ENCODE measurements at regions not wholly inside any gene's neighbourhood (a gene's known extent, or its start where the extent isn't known, plus 50 kb on each side); places are given as distances from the start of the nearest gene placed in this dataset.

- Histone ChIP-seq H3K27ac (no peak overlapping the region), H3K4me3 (no peak overlapping the region), H3K9me3 (ENCODE audit: low read depth, low read length) (no peaks in the 10 kb centered on the region), H3K9ac (ENCODE audit: insufficient read length) (no peak overlapping the region), H3K36me3 (ENCODE audit: insufficient read depth, low read length) (no peaks in the 10 kb centered on the region)
- DNase-seq (ENCODE audit: low read depth, low spot score), result no peak
- no peak for TF ChIP-seq EZH2 (IDR thresholded peaks at IDR 0.05)
- no peak for TF ChIP-seq FOXP2 (optimal IDR thresholded peaks at IDR 0.05; ENCODE audit: control extremely low read depth, extremely low read length, insufficient read depth)
- TF ChIP-seq POLR2AphosphoS5 (IDR thresholded peaks at IDR 0.05; ENCODE audit: borderline replicate concordance, low read depth, low read length), result no peak
Observed at GRCh38 chr19:33921165-33921564, 124.5 kb downstream of the KCTD15 start.

DNA sequence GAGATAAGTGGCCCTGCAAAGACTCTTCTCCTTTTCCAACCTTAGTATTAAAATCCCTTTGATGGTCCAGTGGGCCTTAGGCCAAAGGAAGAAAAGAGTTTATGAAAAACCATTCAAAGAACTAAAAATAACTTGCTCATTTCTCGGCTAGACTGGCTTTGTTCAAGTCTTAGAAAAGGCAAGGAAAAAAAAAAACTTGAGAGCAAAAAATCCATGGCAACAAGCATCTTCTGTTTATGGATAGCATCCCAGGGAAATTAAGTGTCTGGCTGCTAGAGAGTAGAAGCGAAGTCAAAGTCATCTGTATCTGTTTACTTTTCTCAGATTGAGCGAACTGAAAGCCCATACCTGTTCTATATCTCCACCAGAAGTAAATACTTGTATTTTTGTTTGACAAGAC is 129.6 kb downstream of the KCTD15 start:
- H3K27ac ChIP-seq, result no peak overlapping the region
- no peaks in the 10 kb centered on the region for H3K9me3 ChIP-seq (ENCODE audit: low read depth, low read length)
- no peak for DNase-seq (ENCODE audit: low read depth, low spot score)
- TF ChIP-seq POLR2AphosphoS5 (IDR thresholded peaks at IDR 0.05; ENCODE audit: borderline replicate concordance, low read depth, low read length) (no peak), FOXP2 (optimal IDR thresholded peaks at IDR 0.05; ENCODE audit: control extremely low read depth, extremely low read length, insufficient read depth) (no peak), EZH2 (IDR thresholded peaks at IDR 0.05) (no peak)
- no peak overlapping the region for H3K4me3 ChIP-seq
- H3K9ac ChIP-seq (ENCODE audit: insufficient read length), result no peak overlapping the region
- no peaks in the 10 kb centered on the region for H3K36me3 ChIP-seq (ENCODE audit: insufficient read depth, low read length)

DNA sequence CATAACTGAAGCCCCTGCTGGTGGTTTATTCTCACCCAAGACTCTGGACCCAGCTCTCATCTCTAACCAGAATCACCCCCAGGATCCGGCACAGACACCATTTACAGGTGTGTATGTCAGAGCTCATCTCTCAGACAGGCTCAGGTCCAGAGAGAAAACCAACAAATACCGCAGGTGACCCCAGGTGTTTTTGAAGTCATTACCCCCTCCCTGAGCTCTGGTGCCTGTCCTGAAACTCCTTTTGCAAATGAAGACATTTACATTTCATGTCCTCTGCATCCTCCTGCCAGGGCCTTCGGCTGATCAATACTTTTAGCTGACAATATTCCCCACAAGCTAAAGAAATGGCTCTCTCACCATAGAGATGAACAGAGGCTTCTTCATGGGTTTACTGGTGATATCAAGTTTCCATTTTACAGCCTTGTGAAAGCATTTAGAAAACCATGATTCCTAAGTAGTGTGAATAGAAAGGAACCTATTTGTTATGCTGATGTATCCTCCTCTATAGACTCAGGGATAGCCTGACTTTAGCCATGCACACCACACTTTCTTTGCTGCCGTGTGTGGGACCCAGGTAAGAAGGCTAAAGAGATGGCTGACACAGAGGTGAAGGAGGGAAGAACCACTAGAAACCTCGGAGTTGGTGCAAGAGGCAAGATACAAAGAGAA is 131.3 kb downstream of the KCTD15 start:
- no peak overlapping the region for H3K4me3 ChIP-seq
- no peaks in the 10 kb centered on the region for H3K36me3 ChIP-seq (ENCODE audit: insufficient read depth, low read length)
- no peaks in the 10 kb centered on the region for H3K9me3 ChIP-seq (ENCODE audit: low read depth, low read length)
- no peak overlapping the region for H3K9ac ChIP-seq (ENCODE audit: insufficient read length)
- H3K27ac ChIP-seq, result no peak overlapping the region
- TF ChIP-seq POLR2AphosphoS5 (IDR thresholded peaks at IDR 0.05; ENCODE audit: borderline replicate concordance, low read depth, low read length), result no peak
- no peak for TF ChIP-seq EZH2 (IDR thresholded peaks at IDR 0.05)
- no peak for TF ChIP-seq FOXP2 (optimal IDR thresholded peaks at IDR 0.05; ENCODE audit: control extremely low read depth, extremely low read length, insufficient read depth)
- DNase-seq (ENCODE audit: low read depth, low spot score), result no peak

DNA sequence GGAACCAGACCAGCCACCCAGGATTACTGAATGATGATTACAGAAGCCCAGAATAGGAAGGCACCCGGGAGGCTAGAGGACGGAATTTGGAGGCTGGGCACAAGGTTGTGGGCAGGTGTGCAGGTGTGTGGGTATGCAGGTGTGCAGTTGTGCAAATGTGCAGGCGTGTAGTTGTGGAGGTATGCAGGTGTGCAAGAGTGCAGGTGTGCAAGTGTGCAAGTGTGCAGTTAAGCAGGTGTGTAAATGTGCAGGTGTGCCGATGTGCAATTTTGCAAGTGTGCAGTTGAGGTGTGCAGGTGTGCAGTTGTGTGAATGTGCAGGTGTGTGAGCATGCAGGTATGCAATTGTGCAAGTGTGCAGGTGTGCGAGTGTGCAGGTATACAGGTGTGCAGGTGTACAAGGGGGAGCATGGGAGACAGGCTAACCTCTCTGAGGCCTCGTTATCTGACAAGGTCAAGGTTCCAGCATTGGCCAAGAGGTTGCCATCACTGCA is 131.8 kb downstream of the KCTD15 start:
- TF ChIP-seq EZH2 (IDR thresholded peaks at IDR 0.05), result no peak
- TF ChIP-seq POLR2AphosphoS5 (IDR thresholded peaks at IDR 0.05; ENCODE audit: borderline replicate concordance, low read depth, low read length), result no peak
- no peak for TF ChIP-seq FOXP2 (optimal IDR thresholded peaks at IDR 0.05; ENCODE audit: control extremely low read depth, extremely low read length, insufficient read depth)
- H3K27ac ChIP-seq, result no peak overlapping the region
- no peaks in the 10 kb centered on the region for H3K9me3 ChIP-seq (ENCODE audit: low read depth, low read length)
- H3K9ac ChIP-seq (ENCODE audit: insufficient read length), result no peak overlapping the region
- no peaks in the 10 kb centered on the region for H3K36me3 ChIP-seq (ENCODE audit: insufficient read depth, low read length)
- no peak for DNase-seq (ENCODE audit: low read depth, low spot score)
- H3K4me3 ChIP-seq, result no peak overlapping the region

DNA sequence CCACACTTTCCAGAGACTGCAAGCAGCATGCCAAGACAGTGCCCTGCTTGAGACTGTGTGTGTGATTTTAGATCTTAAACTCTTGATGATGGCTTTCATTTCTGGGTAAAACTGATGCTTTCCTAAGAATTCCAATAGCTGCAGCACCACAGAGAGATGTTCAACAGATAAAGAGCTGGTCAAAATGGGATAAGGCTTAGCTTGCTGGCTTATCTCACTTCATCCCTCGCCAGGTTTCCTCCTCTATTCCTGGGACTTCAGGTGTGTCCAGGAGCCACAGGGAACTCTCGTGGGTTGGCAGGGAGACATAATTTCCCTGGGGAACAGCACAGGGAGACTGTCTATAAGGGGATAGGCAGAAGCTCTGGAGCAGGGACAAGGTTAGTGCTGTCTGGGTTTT is 137.3 kb downstream of the KCTD15 start:
- DNase-seq (ENCODE audit: low read depth, low spot score), result no peak
- no peak overlapping the region for H3K4me3 ChIP-seq
- TF ChIP-seq FOXP2 (optimal IDR thresholded peaks at IDR 0.05; ENCODE audit: control extremely low read depth, extremely low read length, insufficient read depth), result no peak
- TF ChIP-seq EZH2 (IDR thresholded peaks at IDR 0.05), result no peak
- no peaks in the 10 kb centered on the region for H3K36me3 ChIP-seq (ENCODE audit: insufficient read depth, low read length)
- no peak overlapping the region for H3K27ac ChIP-seq
- no peak overlapping the region for H3K9ac ChIP-seq (ENCODE audit: insufficient read length)
- H3K9me3 ChIP-seq (ENCODE audit: low read depth, low read length), result no peaks in the 10 kb centered on the region

GRCh38 chr19:33938821-33939220 is 142.2 kb downstream of the KCTD15 start:
- no peak for DNase-seq (ENCODE audit: low read depth, low spot score)
- H3K4me3 ChIP-seq, result no peak overlapping the region
- no peaks in the 10 kb centered on the region for H3K9me3 ChIP-seq (ENCODE audit: low read depth, low read length)
- no peak overlapping the region for H3K9ac ChIP-seq (ENCODE audit: insufficient read length)
- no peaks in the 10 kb centered on the region for H3K36me3 ChIP-seq (ENCODE audit: insufficient read depth, low read length)
- no peak for TF ChIP-seq FOXP2 (optimal IDR thresholded peaks at IDR 0.05; ENCODE audit: control extremely low read depth, extremely low read length, insufficient read depth)
- no peak for TF ChIP-seq EZH2 (IDR thresholded peaks at IDR 0.05)
- TF ChIP-seq POLR2AphosphoS5 (IDR thresholded peaks at IDR 0.05; ENCODE audit: borderline replicate concordance, low read depth, low read length), result no peak
- H3K27ac ChIP-seq, result no peak overlapping the region

DNA sequence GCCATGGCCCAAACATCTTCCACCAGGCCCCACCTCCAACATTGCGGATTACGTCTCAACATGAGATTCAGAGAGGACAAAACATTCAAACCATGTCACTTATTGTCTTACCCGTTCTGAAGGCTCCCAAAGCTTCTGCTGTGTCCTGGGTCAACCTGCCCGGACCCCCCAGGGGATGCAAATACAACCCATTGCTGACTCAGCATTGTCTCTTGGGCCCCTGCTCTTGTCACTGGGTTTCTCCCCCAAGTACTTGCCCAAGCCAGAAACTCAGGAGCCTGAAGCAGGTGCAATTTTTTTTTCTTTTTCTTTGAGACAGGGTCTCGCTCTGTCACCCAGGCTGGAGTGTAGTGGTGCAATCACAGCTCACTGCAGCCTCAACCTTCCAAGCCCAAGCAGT is 144.5 kb downstream of the KCTD15 start:
- H3K9me3 ChIP-seq (ENCODE audit: low read depth, low read length), result no peaks in the 10 kb centered on the region
- no peak overlapping the region for H3K4me3 ChIP-seq
- TF ChIP-seq POLR2AphosphoS5 (IDR thresholded peaks at IDR 0.05; ENCODE audit: borderline replicate concordance, low read depth, low read length) (no peak), EZH2 (IDR thresholded peaks at IDR 0.05) (no peak), FOXP2 (optimal IDR thresholded peaks at IDR 0.05; ENCODE audit: control extremely low read depth, extremely low read length, insufficient read depth) (no peak)
- H3K36me3 ChIP-seq (ENCODE audit: insufficient read depth, low read length), result no peaks in the 10 kb centered on the region
- no peak for DNase-seq (ENCODE audit: low read depth, low spot score)
- no peak overlapping the region for H3K9ac ChIP-seq (ENCODE audit: insufficient read length)
- H3K27ac ChIP-seq, result no peak overlapping the region

GRCh38 chr19:33946535-33947264 is 150.0 kb downstream of the KCTD15 start:
- no peaks in the 10 kb centered on the region for H3K36me3 ChIP-seq (ENCODE audit: insufficient read depth, low read length)
- H3K9me3 ChIP-seq (ENCODE audit: low read depth, low read length), result no peaks in the 10 kb centered on the region
- TF ChIP-seq FOXP2 (optimal IDR thresholded peaks at IDR 0.05; ENCODE audit: control extremely low read depth, extremely low read length, insufficient read depth) (no peak), EZH2 (IDR thresholded peaks at IDR 0.05) (no peak), POLR2AphosphoS5 (IDR thresholded peaks at IDR 0.05; ENCODE audit: borderline replicate concordance, low read depth, low read length) (no peak)
- H3K9ac ChIP-seq (ENCODE audit: insufficient read length), result no peak overlapping the region
- no peak for DNase-seq (ENCODE audit: low read depth, low spot score)
- no peak overlapping the region for H3K27ac ChIP-seq
- H3K4me3 ChIP-seq, result no peak overlapping the region
